Neutrophil (primary cell): ENCODE measurements at regions not wholly inside any gene's neighbourhood (a gene's known extent, or its start where the extent isn't known, plus 50 kb on each side); places are given as distances from the start of the nearest gene placed in this dataset.

Experiments used
- H3K27ac ChIP-seq: fragments of 200-600 bp; sonication (generic); 2 replicates; pipeline ENCODE4 v1.5.1; 2016; ENCODE audit warnings: mild to moderate bottlenecking, moderate library complexity
- H3K27me3 ChIP-seq: fragments of 200-600 bp; sonication (generic); 2 replicates; pipeline ENCODE4 v1.6.0; 2016; ENCODE audit warnings: mild to moderate bottlenecking
- H3K36me3 ChIP-seq: fragments of 200-600 bp; sonication (generic); 2 replicates; pipeline ENCODE4 v1.5.1; 2017
- H3K4me1 ChIP-seq, 2 experiments: fragments of 200-600 bp in 1 of 2; sonication (generic) in 1 of 2; 1 replicate in 1 of 2; 2 replicates in 1 of 2; pipeline versions ENCODE4 v1.5.1 to v1.6.1; 2013 to 2016; ENCODE audit warnings: low read depth in 1 of 2, low read length in 1 of 2, mild to moderate bottlenecking in 1 of 2, moderate library complexity in 1 of 2; ENCODE audit not compliant: control insufficient read depth in 1 of 2, insufficient read depth in 1 of 2
- H3K4me3 ChIP-seq, 2 experiments: fragments of 200-600 bp in 1 of 2; sonication (generic) in 1 of 2; 1 replicate in 1 of 2; 2 replicates in 1 of 2; pipeline ENCODE4 v1.5.1; 2013 to 2016; ENCODE audit warnings: low read depth in 1 of 2, low read length in 1 of 2, mild to moderate bottlenecking in 1 of 2, moderate library complexity in 1 of 2
- H3K9me3 ChIP-seq: fragments of 200-600 bp; sonication (generic); 2 replicates; pipeline ENCODE4 v1.5.1; 2016
- TF ChIP-seq, protein P1 (sequence below): fragments of 200-600 bp; sonication (generic); IDR thresholded peaks from 2 replicates; pipeline ENCODE4 v1.5.1; 2016; ENCODE audit warnings: antibody characterized with exemption

DNA sequence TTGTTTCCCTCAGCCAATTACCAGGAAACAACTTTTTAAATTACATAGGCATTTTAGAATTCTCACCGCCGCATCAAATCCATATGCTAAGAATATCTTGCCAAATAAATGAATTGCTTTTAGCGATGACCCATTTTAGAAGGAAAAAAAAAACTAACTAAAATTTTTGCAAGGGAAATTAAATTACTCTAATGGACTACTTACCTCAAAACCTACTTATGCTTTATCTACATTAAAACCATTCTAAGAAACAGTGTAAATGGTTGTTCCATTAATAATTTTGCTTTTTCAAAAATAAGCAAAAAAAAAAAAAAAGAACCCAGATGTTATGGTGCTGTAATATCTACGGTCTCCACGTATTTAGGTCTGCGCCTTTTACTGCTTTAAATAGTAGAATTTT lies 73.5 kb upstream of the CCDC150 start:
- no peak overlapping the region for H3K27ac ChIP-seq
- H3K9me3 ChIP-seq, result no peaks in the 10 kb centered on the region
- H3K36me3 ChIP-seq, result no peaks in the 10 kb centered on the region
- no peaks in the 10 kb centered on the region for H3K4me1 ChIP-seq
- H3K27me3 ChIP-seq, result peaks cover 77% of the 10 kb centered on the region
- no peak overlapping the region for H3K4me3 ChIP-seq
- TF ChIP-seq, protein P1, sequence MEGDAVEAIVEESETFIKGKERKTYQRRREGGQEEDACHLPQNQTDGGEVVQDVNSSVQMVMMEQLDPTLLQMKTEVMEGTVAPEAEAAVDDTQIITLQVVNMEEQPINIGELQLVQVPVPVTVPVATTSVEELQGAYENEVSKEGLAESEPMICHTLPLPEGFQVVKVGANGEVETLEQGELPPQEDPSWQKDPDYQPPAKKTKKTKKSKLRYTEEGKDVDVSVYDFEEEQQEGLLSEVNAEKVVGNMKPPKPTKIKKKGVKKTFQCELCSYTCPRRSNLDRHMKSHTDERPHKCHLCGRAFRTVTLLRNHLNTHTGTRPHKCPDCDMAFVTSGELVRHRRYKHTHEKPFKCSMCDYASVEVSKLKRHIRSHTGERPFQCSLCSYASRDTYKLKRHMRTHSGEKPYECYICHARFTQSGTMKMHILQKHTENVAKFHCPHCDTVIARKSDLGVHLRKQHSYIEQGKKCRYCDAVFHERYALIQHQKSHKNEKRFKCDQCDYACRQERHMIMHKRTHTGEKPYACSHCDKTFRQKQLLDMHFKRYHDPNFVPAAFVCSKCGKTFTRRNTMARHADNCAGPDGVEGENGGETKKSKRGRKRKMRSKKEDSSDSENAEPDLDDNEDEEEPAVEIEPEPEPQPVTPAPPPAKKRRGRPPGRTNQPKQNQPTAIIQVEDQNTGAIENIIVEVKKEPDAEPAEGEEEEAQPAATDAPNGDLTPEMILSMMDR, result no peak

GRCh38 chr2:196566961-196567666 lies 72.4 kb upstream of the CCDC150 start:
- Histone ChIP-seq H3K9me3 (no peaks in the 10 kb centered on the region), H3K36me3 (no peaks in the 10 kb centered on the region), H3K4me1 (no peaks in the 10 kb centered on the region), H3K27ac (no peak overlapping the region), H3K27me3 (peaks cover 82% of the 10 kb centered on the region), H3K4me3 (no peak overlapping the region)
- TF ChIP-seq, protein P1, result no peak

DNA sequence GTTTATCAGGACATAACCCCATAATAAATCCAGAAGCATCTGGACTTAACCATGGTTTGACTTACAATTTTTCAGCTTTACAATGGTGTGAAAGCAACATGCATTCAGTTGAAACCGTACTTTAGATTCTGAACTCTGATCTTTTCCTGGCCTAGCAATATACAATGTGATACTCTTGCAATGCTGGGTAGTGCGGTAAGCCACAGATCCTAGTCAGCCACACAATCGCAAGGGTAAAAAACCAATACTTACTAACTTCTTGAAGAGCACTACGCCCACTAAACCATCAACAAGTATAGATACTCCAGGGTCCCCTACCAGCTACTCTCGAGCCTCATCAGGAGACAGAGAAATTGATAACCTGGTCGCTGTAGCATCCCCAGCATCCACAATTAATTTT lies 71.0 kb upstream of the CCDC150 start:
- H3K27me3 ChIP-seq, result peaks cover 73% of the 10 kb centered on the region
- H3K9me3 ChIP-seq, result no peaks in the 10 kb centered on the region
- H3K4me3 ChIP-seq, result no peak overlapping the region
- H3K27ac ChIP-seq, result no peak overlapping the region
- H3K4me1 ChIP-seq, result no peaks in the 10 kb centered on the region
- H3K36me3 ChIP-seq, result no peaks in the 10 kb centered on the region
- TF ChIP-seq, protein P1, result no peak

- TF ChIP-seq, protein P1, result no peak
- H3K4me1 ChIP-seq, result no peaks in the 10 kb centered on the region
- H3K4me3 ChIP-seq, result no peak overlapping the region
- H3K36me3 ChIP-seq, result no peaks in the 10 kb centered on the region
- H3K27me3 ChIP-seq, result peaks cover 76% of the 10 kb centered on the region
- no peak overlapping the region for H3K27ac ChIP-seq
- no peaks in the 10 kb centered on the region for H3K9me3 ChIP-seq
These were observed 54.6 kb upstream of the CCDC150 start for GRCh38 chr2:196584903-196585302.

- Histone ChIP-seq H3K27me3 (peaks cover 93% of the 10 kb centered on the region), H3K4me3 (no peak overlapping the region), H3K36me3 (no peaks in the 10 kb centered on the region), H3K9me3 (no peaks in the 10 kb centered on the region), H3K4me1 (no peaks in the 10 kb centered on the region), H3K27ac (no peak overlapping the region)
- TF ChIP-seq, protein P1, result no peak
These were observed 53.0 kb upstream of the CCDC150 start for GRCh38 chr2:196586511-196586991.
